Neural crest cell (in vitro differentiated cells): ENCODE measurements at regions not wholly inside any gene's neighbourhood (a gene's known extent, or its start where the extent isn't known, plus 50 kb on each side); places are given as distances from the start of the nearest gene placed in this dataset.

Source experiments
- DNase-seq: peaks from one replicate; pipeline ENCODE4 v3.0.0; 2021; ENCODE audit warnings: low read depth, mixed read lengths, low spot score
- H3K27ac Mint-ChIP-seq: one replicate; pipeline ENCODE4 v1.8.0; 2021; ENCODE audit warnings: mild to moderate bottlenecking, mixed read lengths; ENCODE audit not compliant: unreplicated experiment
- H3K27me3 Mint-ChIP-seq: 2 replicates; pipeline ENCODE4 v1.8.0; 2021; ENCODE audit warnings: low read depth, mild to moderate bottlenecking, mixed read lengths
- H3K36me3 Mint-ChIP-seq: 2 replicates; pipeline ENCODE4 v1.8.0; 2021; ENCODE audit warnings: low read depth, mild to moderate bottlenecking, mixed read lengths
- H3K4me1 Mint-ChIP-seq: 2 replicates; pipeline ENCODE4 v1.8.0; 2021; ENCODE audit warnings: mixed read lengths
- H3K4me3 Mint-ChIP-seq: one replicate; pipeline ENCODE4 v1.8.0; 2021; ENCODE audit warnings: mild to moderate bottlenecking, mixed read lengths
- H3K9me3 Mint-ChIP-seq: 2 replicates; pipeline ENCODE4 v1.8.0; 2021; ENCODE audit warnings: mixed read lengths
- CTCF ChIP-seq: fragments of 200-600 bp; sonication (generic); conservative IDR thresholded peaks from 2 replicates; pipeline ENCODE4 v1.5.0; 2021; ENCODE audit warnings: antibody characterized with exemption, mild to moderate bottlenecking

GRCh38 chr7:130899071-130899560 is 165.1 kb upstream of the KLF14 start:
- H3K27me3 Mint-ChIP-seq = peaks cover 6% of the 10 kb centered on the region
- DNase-seq = no peak
- H3K27ac Mint-ChIP-seq = no peak overlapping the region
- peaks cover 52% of the 10 kb centered on the region for H3K4me1 Mint-ChIP-seq
- H3K9me3 Mint-ChIP-seq = peaks cover 2% of the 10 kb centered on the region
- H3K4me3 Mint-ChIP-seq = no peak overlapping the region
- no peaks in the 10 kb centered on the region for H3K36me3 Mint-ChIP-seq
- no peak for TF ChIP-seq CTCF

- Mint-ChIP-seq H3K27me3 (peaks cover 6% of the 10 kb centered on the region), H3K9me3 (peaks cover 2% of the 10 kb centered on the region), H3K4me1 (peaks cover 49% of the 10 kb centered on the region), H3K4me3 (no peak overlapping the region), H3K27ac (no peak overlapping the region), H3K36me3 (no peaks in the 10 kb centered on the region)
- no peak for TF ChIP-seq CTCF
- DNase-seq = no peak
Measured at GRCh38 chr7:130899638-130900401, 165.8 kb upstream of the KLF14 start.

GRCh38 chr7:130900471-130901076 is 166.6 kb upstream of the KLF14 start:
- peaks cover 42% of the 10 kb centered on the region for H3K4me1 Mint-ChIP-seq
- DNase-seq = no peak
- peaks cover 6% of the 10 kb centered on the region for H3K27me3 Mint-ChIP-seq
- H3K4me3 Mint-ChIP-seq = no peak overlapping the region
- H3K9me3 Mint-ChIP-seq = peaks cover 2% of the 10 kb centered on the region
- no peaks in the 10 kb centered on the region for H3K36me3 Mint-ChIP-seq
- TF ChIP-seq CTCF = no peak
- no peak overlapping the region for H3K27ac Mint-ChIP-seq

GRCh38 chr7:130901209-130901783 is 167.3 kb upstream of the KLF14 start:
- Mint-ChIP-seq H3K4me3 (no peak overlapping the region), H3K27ac (no peak overlapping the region), H3K36me3 (no peaks in the 10 kb centered on the region), H3K9me3 (peaks cover 2% of the 10 kb centered on the region), H3K27me3 (peaks cover 6% of the 10 kb centered on the region), H3K4me1 (peaks cover 35% of the 10 kb centered on the region)
- TF ChIP-seq CTCF = no peak
- DNase-seq = no peak

- Mint-ChIP-seq H3K4me1 (peaks cover 25% of the 10 kb centered on the region), H3K36me3 (no peaks in the 10 kb centered on the region), H3K9me3 (peaks cover 2% of the 10 kb centered on the region), H3K4me3 (no peak overlapping the region), H3K27ac (no peak overlapping the region), H3K27me3 (peaks cover 6% of the 10 kb centered on the region)
- no peak for DNase-seq
- no peak for TF ChIP-seq CTCF
Measured at GRCh38 chr7:130902755-130903357, 168.8 kb upstream of the KLF14 start.
